Fibroblast of upper back skin (primary cell): ENCODE measurements at regions not wholly inside any gene's neighbourhood (a gene's known extent, or its start where the extent isn't known, plus 50 kb on each side); places are given as distances from the start of the nearest gene placed in this dataset.
A peak's percentile ranks its signal among the peaks of the same experiment; 100 is the strongest.
"Not testable (repeated sequence)": the region's sequence is repeated elsewhere in the genome, so short reads cannot be mapped to it uniquely, and the experiment has no call there.

Source experiments
- DNase-seq: peaks from one replicate; pipeline ENCODE4 v3.0.0-alpha.2; 2013

- DNase-seq, result no peak
Observed at GRCh38 chr2:176991411-176991810, 221.2 kb upstream of the HNRNPA3 start.

DNA sequence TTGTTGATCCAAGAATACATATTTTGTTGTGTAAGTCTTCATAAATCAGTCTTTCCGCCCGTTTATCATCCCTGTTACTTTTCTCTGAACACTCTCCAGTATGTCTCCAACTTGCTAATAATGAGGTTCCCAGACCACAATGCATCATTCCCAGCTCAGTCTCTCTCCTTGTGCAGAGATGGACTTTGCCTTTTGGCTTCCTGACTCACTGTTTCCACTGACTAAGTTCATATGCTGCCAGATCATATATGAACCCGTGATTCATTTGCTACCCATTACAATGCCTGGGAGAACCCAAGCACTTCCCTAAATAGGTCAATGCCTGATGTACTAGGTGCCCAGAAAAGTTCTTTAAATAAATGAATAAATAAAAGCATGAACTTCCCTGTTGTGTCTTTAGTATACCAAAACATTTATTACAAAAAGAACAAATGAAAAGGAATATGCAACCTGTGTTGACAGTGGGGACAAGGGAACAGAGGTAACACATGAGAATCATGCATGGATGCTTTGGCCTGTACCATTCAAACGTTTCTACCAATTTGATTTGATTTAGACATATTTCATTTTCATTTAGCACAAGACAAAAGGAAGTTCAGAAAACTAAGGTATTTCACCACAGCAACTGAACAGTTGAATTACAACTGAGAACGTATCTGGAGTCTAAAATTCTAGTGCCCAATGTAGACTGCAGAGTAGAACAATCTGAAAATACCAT is 215.4 kb upstream of the HNRNPA3 start:
- peak; percentile 98 for DNase-seq

- no peak for DNase-seq
Observed at GRCh38 chr2:176997792-176998169, 214.8 kb upstream of the HNRNPA3 start.

DNA sequence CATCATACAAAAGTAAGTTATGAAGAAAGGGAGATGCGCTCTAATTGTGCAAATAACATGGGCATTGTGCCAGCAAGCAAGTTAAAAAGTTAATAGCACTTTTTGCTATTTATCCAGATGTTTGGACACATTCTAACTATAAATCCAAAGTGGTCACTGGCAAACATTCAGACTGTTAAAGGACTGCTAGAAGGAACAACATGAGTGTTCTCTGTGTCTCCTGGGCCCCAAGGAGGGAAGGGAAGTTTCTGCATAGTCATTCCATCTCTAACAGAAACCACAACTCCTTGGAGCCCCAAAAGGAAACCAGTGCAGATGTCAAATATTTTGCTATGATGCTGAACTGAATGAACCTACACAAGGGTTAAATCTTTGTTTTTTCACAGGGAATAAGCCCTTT is 213.3 kb upstream of the HNRNPA3 start:
- peak; percentile 94 for DNase-seq

- DNase-seq, result no peak
Observed at GRCh38 chr2:177000061-177000714, 212.4 kb upstream of the HNRNPA3 start.

DNA sequence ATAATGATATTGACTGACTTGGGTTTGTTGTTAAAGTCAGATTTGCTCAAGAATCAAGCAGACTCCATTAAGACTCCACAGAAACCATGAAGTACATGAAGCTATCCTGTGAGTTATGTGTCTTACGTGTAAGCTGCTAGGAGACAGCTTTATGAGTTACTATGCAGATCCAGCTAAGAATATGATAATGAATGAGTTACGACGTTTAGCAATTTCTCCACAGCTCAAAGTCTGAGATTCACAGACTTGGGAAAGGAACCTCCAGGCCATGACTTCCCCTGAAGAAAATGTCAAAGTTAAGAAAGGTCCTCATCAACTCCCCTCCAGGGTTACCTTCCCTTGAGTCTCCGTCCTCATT is 211.9 kb upstream of the HNRNPA3 start:
- DNase-seq, result no peak

- DNase-seq, result no peak
Observed at GRCh38 chr2:177001334-177001733, 211.3 kb upstream of the HNRNPA3 start.

DNA sequence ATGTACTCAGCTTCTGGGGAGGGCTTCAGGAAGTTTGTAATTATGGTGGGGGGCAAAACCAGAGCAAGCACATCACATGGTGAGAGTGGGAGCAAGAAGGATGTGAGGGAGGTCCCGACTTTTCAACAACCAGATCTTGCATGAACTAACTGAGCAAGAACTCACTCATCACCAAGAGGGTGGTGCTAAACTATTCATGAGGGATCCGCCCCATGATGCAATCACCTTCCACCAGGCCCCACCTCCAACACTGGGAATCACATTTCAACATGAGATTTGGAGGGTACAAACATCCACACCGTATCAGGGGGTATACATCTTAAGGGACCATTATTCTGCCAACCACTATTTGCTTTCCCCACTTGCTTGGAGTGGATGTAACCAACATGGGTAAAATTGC is 209.6 kb upstream of the HNRNPA3 start:
- DNase-seq, result no peak

GRCh38 chr2:177007726-177008125 is 204.9 kb upstream of the HNRNPA3 start:
- DNase-seq, result not testable (repeated sequence)

DNA sequence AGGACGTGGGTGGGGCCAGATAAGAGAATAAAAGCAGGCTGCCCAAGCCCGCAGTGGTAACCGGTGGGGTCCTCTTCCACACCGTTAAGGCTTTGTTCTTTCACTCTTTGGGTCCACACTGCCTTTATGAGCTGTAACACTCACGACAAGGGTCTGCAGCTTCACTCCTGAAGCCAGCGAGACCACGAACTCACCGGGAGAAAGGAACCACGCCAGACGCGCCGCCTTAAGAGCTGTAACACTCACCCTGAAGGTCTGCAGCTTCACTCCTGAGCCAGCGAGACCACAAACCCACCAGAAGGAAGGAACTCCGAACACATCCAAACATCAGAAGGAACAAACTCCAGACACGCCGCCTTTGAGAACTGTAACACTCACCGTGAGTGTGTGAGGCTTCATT is 203.9 kb upstream of the HNRNPA3 start:
- DNase-seq, result not testable (repeated sequence)

- no peak for DNase-seq
Observed at GRCh38 chr2:177010146-177010545, 202.4 kb upstream of the HNRNPA3 start.

DNA sequence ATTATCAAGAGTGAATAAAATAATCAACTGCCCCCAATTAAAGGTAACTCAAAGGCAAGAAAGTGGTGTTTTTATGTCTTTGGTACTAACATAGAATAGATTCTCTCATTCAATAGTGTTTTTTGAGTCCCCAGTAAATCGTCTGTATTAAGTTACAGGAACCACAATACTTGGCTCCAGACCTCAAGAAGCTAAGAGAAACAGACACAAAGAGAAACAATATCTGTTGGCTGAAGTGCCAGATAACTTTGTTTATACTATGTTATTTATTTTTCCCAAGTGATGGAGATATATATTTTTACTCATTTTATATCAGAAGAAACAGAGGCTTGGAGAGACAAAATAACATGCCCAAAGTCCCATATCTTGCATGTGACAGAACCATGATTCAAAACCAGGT is 201.7 kb upstream of the HNRNPA3 start:
- DNase-seq, result no peak

DNA sequence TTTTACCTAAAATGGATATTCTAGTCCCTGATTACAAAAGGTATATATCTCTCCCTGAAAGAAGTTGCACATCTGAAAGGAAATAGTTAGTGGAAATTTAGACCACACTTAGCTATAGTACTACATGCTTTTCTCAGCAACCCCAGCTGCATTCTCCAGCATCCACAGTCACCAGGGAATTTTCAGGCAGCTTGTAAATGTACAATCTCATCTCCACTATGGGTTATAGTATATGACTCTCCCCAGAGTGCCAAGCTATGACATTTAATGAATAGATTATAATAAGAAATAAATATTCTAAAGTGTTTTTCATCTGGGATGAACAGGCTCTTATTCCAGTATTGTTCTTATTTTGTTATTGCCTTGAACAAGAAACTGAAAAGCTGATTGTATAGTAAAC is 197.6 kb upstream of the HNRNPA3 start:
- DNase-seq, result no peak

DNA sequence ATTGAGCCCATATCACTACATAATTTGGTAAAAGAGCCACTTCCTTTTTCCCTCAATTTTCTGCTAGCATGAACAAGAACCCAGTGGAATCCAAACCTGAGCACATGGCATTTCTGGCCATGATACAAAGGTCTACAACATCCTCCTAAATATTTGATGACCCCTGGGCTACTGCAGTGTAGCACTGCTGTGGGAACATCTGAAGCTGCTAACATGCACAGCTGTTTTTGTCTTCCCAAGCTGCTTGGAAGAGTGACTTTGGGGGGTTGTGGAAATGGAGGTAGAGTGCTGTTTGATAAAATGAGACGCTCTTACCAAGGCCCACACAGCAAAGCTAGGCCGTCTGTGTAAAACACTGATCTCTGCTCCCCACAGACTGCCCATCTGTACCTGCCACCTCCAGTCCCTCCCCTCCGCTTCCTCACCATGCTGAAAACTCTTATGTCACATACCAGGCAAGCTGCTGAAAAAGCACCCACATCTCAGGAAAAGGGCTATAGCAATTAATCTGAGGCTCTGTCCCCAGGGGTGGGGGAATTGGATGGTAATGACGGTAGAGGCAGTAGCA is 197.2 kb upstream of the HNRNPA3 start:
- no peak for DNase-seq

GRCh38 chr2:177020524-177021119 is 192.0 kb upstream of the HNRNPA3 start:
- DNase-seq, result no peak

DNA sequence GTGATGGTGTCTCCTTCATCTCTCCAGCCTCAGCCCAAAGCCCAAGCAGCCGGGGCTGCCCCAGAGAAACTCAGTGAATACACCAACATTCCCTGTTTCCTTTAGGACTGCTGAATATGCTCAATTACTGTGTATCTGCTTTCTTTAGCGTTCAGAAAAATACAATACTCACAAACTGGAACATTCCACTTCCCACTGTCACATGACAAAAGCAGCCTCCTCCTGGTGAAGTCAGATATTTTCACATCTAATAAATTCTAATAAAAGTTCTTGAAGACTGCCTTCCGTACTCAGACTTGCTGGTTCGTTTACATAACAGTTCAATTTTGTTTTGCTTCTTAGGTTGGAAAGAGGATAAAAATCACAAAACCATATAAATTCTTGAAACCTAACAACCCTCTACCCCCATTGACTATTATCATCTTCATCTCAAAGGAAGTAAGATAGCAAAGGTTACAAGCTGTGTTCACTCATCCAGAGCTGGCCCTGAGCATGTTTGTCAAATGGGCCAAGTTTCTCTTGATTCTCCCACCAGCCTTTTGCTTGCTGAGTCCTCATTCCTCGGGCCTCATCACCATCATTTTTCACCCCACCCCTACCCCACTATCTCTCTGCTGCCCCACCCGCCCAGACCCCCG is 190.8 kb upstream of the HNRNPA3 start:
- DNase-seq, result no peak

DNA sequence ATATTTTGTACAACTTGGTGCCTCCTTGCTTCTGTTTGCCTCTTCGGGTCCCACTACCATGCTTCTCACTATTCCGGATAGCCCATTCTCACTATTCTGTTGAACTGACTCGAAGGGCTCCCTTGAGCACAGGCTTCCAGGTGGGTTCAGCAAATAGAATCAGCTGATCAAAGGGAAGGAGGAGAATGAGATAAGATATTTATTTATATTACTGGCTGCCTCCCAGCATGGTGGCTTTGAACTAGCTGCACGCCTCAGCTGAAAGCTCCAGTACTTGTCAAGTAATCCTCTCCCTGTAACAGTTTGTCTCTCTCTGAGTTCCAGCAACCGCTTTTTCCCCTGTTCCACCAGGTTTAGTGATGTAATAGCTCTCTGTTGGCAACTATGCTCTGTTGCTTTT is 187.8 kb upstream of the HNRNPA3 start:
- no peak for DNase-seq

DNA sequence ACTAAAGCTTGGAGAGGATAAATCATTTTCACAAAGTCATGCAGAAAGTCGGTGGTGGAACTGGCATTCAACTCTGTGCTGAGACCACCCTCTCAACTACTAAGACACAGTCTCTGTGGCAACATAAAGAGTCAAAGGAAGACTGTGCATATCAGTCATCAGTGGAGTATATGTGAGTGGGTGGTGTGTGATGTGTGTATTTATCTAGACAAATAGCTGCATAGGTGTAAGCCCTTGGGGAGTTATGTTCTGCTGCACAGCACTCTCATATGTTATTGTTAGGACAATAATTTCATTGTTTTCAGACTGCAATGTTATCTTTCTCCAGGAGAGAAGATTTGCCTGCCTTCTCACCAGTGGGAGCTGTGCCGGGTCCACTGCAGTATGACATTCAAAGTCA is 186.3 kb upstream of the HNRNPA3 start:
- no peak for DNase-seq

- DNase-seq, result no peak
Observed at GRCh38 chr2:177026956-177027355, 185.6 kb upstream of the HNRNPA3 start.

- no peak for DNase-seq
Observed at GRCh38 chr2:177028296-177028695, 184.3 kb upstream of the HNRNPA3 start.

DNA sequence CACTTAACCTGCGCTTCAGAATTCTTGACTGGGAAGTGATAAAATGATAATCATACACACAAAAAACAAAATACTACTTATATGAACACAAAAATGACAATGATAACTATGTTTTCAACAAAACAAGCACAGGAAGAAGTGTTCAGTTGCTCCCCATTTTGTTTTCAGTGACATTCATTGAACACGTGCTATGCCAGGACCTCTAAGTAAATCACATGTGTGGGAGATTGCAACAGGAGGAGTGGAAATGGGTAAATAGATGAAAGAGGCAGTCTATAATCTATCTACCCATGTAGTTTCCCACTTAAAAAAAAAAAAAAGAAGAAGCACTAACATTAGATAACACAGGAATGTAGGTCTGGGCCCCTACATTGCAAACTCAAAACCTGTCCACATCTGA is 183.5 kb upstream of the HNRNPA3 start:
- DNase-seq, result no peak

DNA sequence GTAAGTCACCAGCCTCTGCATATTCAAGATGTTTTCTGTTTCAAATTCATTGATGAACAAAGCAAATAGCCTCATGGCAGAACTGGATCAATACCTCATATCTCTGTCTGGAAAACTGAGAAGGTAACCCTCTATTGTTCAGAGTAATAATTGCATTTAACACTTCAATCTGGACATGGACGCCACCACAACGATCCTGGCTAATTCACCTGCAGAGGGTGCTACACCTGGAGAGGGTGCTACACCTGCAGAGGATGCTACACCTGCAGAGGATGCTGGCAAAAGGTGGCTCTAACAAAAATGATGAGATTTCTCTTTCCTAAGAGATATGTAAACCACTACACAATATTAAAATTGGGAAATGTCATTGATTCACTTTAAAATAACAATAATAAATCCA is 183.1 kb upstream of the HNRNPA3 start:
- no peak for DNase-seq

DNA sequence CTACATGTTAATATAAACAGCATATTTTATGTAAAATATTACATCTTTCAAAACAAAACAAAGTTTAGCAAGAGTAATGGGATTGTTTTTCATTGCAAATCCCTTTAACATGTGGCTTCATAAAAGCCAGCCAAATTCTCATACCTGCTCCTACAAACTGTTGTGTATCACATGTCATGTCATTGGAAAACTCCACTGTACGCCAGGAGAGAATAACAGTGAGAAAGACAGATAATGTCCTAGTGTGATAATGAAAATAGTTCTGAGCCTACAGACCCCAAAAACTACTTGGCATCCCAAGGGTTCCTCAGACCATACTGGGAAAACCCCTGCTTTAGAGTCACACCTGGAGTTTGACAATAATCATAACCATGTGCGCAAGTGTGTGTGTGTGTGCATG is 182.7 kb upstream of the HNRNPA3 start:
- no peak for DNase-seq
